Activated T-cell treated with anti-CD3 and anti-CD28 coated beads for 1 hour (primary cell): ENCODE measurements at regions not wholly inside any gene's neighbourhood (a gene's known extent, or its start where the extent isn't known, plus 50 kb on each side); places are given as distances from the start of the nearest gene placed in this dataset.
A peak's percentile ranks its signal among the peaks of the same experiment; 100 is the strongest.
"Not testable (repeated sequence)": the region's sequence is repeated elsewhere in the genome, so short reads cannot be mapped to it uniquely, and the experiment has no call there.

Experiments used
- DNase-seq: peaks from one replicate; pipeline ENCODE4 v3.0.0-alpha.2; 2020; ENCODE audit warnings: low read depth

GRCh38 chr21:8757399-8758093, 1763.8 kb upstream of the TPTE start:
- DNase-seq = not testable (repeated sequence)

DNA sequence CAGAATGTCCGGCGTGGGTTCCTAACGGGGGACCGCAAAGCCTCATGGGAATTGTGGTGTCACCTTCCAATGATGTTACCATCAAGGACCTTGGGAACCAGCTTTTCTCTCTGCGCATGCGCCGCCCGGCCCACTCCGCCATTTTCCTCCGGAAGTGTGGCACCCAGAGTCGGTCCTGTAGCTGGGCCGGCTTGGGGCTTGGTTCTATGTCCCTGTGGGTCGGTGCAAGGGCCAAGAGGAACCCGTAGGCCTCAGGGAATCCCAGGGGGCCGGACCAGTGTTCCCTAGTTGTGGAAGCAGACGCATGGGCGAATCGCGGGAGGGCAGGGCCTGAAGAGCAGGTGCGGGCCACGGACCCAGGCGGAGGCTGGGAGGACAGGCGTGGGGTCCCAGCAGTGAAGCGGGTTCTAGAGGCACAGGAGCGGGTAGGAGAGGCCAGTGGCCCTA, 1762.4 kb upstream of the TPTE start:
- not testable (repeated sequence) for DNase-seq

GRCh38 chr21:8762241-8762640, 1759.1 kb upstream of the TPTE start:
- DNase-seq = not testable (repeated sequence)

DNA sequence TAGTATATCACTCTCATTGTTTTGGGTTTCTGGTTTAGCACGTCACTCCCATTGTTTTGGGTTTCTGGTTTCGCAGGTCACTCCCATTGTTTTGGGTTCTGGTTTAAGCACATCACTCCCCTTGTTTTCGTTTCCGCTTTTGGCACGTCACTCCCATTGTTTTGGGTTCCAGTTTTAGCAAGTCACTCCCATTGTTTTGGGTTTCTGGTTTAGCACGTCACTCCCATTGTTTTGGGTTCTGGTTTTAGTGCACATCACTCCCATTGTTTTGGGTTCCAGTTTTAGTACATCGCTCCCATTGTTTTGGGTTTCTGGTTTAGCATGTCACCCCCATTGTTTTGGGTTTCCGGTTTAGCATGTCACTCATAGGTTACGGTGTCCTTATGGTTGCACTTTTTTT, 1757.0 kb upstream of the TPTE start:
- DNase-seq = not testable (repeated sequence)

DNA sequence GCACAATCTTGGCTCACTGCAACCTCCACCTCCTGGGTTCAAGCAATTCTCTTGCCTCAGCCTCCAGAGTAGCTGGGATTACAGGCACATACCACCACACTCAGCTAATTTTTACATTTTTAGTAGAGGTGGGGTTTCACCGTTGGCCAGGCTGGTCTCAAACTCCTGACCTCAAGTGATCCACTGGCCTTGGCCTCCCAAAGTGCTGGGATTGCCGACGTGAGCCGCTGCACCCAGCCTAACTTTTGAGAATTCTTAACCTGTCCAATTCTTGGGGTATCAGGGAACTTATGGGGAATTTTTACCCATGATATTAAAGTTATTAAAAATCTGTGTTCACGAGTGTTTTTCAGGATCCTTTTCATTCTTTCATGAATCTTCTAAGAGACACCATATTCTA, 1755.2 kb upstream of the TPTE start:
- not testable (repeated sequence) for DNase-seq

DNA sequence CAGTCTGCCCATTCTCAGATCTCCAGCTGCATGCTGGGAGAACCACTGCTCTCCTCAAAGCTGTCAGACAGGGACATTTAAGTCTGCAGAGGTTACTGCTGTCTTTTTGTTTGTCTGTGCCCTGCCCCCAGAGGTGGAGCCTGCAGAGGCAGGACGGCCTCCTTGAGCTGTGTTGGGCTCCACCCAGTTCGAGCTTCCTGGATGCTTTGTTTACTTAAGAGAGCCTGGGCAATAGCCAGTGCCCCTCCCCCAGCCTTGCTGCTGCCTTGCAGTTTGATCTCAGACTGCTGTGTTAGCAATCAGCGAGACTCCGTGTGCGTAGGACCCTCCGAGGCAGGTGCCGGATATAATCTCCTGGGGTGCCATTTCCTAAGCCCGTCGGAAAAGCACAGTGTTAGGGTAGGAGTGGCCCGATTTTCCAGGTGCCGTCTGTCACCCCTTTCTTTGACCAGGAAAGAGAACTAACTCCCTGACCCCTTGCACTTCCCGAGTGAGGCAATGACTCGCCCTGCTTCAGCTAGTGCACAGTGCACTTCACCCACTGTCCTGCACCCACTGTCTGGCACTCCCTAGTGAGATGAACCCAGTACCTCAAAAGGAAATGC, 1748.4 kb upstream of the TPTE start:
- not testable (repeated sequence) for DNase-seq

GRCh38 chr21:8775591-8776215, 1745.7 kb upstream of the TPTE start:
- not testable (repeated sequence) for DNase-seq

DNA sequence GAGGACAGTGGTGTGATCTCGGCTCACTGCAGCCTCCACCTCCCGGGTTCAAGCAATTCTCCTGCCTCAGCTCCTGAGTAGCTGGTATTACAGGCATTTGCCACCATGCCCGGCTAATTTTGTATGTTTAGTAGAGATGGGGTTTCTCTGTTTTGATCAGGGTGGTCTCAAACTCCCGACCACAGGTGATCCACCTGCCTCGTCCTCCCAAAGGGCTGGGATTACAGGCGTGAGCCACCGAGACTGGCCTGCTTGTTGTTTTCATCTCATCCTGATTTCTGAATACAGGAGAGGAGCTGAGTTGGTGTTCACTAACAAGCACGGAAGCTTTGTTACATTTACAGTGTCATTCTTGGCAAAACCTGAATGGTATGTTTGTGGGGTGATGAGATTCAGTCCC, 1744.1 kb upstream of the TPTE start:
- not testable (repeated sequence) for DNase-seq

DNA sequence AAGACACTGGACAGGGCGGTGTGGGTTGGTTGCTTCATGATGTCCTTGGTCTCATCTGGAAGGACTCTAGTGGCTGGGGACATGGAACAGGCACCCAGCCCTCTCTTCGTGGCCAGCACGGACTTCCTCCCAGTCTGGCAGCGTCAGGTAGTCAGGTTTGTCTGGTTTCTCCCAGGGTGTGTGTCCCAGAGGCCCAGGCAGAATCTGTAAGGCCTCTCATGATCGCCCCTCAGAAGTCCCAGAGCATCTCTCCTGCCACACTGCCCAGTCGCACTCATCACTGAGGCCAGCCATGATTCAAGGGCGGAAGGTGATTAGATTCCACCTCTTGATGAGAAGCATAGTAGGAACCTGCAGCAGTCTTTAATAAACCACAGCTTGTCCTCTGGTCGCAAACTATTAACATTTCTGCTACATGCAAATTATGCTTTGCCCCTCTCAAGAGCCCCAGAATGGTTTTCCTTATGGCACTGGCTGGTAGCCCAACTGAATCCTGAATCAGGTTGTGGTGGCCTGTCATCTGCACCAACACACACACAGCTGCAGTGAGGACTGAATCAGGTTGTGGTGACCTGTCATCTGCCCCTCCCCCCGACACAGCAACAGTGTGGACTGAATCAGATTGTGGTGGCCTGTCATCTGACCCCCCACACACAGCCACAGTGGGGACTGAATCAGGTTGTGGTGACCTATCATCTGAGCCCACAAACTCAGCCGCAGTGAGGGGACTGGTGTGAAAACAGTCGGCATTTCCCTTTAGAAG, 1742.9 kb upstream of the TPTE start:
- not testable (repeated sequence) for DNase-seq

GRCh38 chr21:8812840-8813239, 1708.5 kb upstream of the TPTE start:
- DNase-seq = not testable (repeated sequence)

DNA sequence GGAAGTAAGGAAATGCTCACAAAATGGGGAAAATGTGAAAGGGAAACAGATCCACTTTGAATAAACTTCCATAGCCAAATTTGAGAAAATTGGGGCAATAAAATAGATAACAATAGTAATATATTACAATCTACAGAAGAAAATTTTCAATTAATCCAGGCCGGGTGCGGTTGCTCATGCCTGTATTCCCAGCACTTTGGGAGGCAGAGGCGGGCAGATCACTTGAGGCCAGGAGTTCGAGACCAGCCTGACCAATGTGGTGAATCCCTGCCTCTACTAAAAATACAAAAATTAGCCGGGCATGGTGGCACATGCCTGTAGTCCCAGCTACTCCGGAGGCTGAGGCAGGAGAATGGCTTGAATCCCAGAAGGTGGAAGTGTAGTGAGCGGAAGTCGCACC, 1687.1 kb upstream of the TPTE start:
- DNase-seq = peak; percentile 0
